DOHH2 (cell line): ENCODE measurements at regions not wholly inside any gene's neighbourhood (a gene's known extent, or its start where the extent isn't known, plus 50 kb on each side); places are given as distances from the start of the nearest gene placed in this dataset.
A peak's percentile ranks its signal among the peaks of the same experiment; 100 is the strongest.

Source experiments
- H3F3A ChIP-seq: fragments of 200-600 bp; sonication (generic), shearing (Covaris generic); 2 replicates; pipeline ENCODE4 v1.6.0; 2016; ENCODE audit warnings: antibody characterized with exemption, mild to moderate bottlenecking; ENCODE audit not compliant: control insufficient read depth, insufficient read depth
- H3K27ac ChIP-seq: fragments of 200-600 bp; sonication (generic); 2 replicates; pipeline ENCODE4 v1.5.1; 2014; ENCODE audit warnings: low read depth, mild to moderate bottlenecking, low read length, moderate library complexity
- H3K27me3 ChIP-seq: fragments of 200-600 bp; sonication (generic); 2 replicates; pipeline ENCODE4 v1.6.1; 2014; ENCODE audit warnings: mild to moderate bottlenecking, low read length, mixed read lengths; ENCODE audit not compliant: control insufficient read depth
- H3K36me3 ChIP-seq: fragments of 200-600 bp; sonication (generic); 2 replicates; pipeline ENCODE4 v1.6.1; 2014; ENCODE audit warnings: mild to moderate bottlenecking, low read length, moderate library complexity, mixed read lengths; ENCODE audit not compliant: control insufficient read depth
- H3K4me1 ChIP-seq: fragments of 200-600 bp; sonication (generic); 2 replicates; pipeline ENCODE4 v1.6.1; 2014; ENCODE audit warnings: mild to moderate bottlenecking, low read length, mixed read lengths; ENCODE audit not compliant: control insufficient read depth
- H3K4me2 ChIP-seq: fragments of 200-600 bp; sonication (generic); 2 replicates; pipeline ENCODE4 v1.6.0; 2014; ENCODE audit warnings: mild to moderate bottlenecking, low read length, moderate library complexity
- H3K4me3 ChIP-seq: fragments of 200-600 bp; sonication (generic); 2 replicates; pipeline ENCODE4 v1.5.1; 2014; ENCODE audit warnings: mild to moderate bottlenecking, low read length, mixed read lengths
- H3K79me2 ChIP-seq: fragments of 200-600 bp; sonication (generic); 2 replicates; pipeline ENCODE4 v1.6.1; 2014; ENCODE audit warnings: mild to moderate bottlenecking, low read length, mixed read lengths; ENCODE audit not compliant: control insufficient read depth
- H3K9me2 ChIP-seq: fragments of 200-600 bp; sonication (generic); replicated peaks from 2 replicates; pipeline ENCODE4 v1.6.1; 2014; ENCODE audit warnings: mild to moderate bottlenecking, low read length, mixed read lengths; ENCODE audit not compliant: control insufficient read depth
- H3K9me3 ChIP-seq: fragments of 200-600 bp; sonication (generic); 2 replicates; pipeline ENCODE4 v1.6.1; 2014; ENCODE audit warnings: antibody characterized with exemption, low read length, mixed read lengths; ENCODE audit not compliant: control insufficient read depth, insufficient read depth
- H4K20me1 ChIP-seq: fragments of 200-600 bp; sonication (generic); 2 replicates; pipeline ENCODE4 v1.6.0; 2014; ENCODE audit warnings: low read depth, mild to moderate bottlenecking, antibody characterized with exemption, low read length, moderate library complexity; ENCODE audit not compliant: control insufficient read depth, insufficient read depth
- EZH2phosphoT487 ChIP-seq: fragments of 200-600 bp; sonication (generic); IDR thresholded peaks from 2 replicates; pipeline ENCODE4 v1.6.1; 2017; ENCODE audit warnings: borderline replicate concordance, mild to moderate bottlenecking, antibody characterized with exemption, low read length, moderate library complexity, mixed read lengths
- TF ChIP-seq, protein P1 (sequence below): fragments of 200-600 bp; sonication (generic); IDR thresholded peaks from one replicate; pipeline ENCODE4 v1.5.1; 2014; ENCODE audit warnings: antibody characterized with exemption, mild to moderate bottlenecking, low read depth, low read length; ENCODE audit not compliant: poor library complexity, severe bottlenecking

DNA sequence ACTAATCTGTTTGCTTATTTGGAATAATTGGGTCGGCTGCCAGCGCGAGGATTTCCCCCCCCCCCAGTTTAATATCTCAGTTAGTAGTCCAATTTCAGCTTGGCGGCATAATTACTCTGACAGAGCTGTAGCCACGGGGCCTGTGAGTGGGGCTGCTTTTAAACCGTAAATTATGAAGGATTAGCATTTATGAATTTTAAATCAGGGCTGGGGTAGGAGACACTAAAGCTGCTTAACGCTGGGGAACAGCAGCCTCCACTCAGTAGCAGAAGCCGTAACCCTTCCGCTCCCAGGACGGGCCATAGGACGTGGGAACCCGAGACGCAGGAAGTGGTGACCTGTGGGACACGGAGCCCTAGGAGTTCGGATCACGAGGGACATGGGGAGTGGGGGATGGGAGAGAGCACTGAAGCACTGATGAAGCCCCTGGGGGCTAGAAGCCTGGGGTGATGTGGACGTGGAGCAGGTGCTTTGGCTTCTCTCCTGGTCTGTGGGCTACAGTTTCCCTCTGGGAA, 66.2 kb upstream of the LMO1 start:
- Histone ChIP-seq H3K9me2 (no peaks in the 10 kb centered on the region), H3K4me1 (no peaks in the 10 kb centered on the region), H3K79me2 (no peaks in the 10 kb centered on the region), H3F3A (no peaks in the 10 kb centered on the region), H3K36me3 (no peaks in the 10 kb centered on the region), H4K20me1 (no peaks in the 10 kb centered on the region), H3K4me2 (no peak overlapping the region), H3K4me3 (no peak overlapping the region), H3K27ac (no peak overlapping the region), H3K9me3 (no peaks in the 10 kb centered on the region), H3K27me3 (no peaks in the 10 kb centered on the region; the same call in 1 of the 2 replicates)
- TF ChIP-seq, protein P1, sequence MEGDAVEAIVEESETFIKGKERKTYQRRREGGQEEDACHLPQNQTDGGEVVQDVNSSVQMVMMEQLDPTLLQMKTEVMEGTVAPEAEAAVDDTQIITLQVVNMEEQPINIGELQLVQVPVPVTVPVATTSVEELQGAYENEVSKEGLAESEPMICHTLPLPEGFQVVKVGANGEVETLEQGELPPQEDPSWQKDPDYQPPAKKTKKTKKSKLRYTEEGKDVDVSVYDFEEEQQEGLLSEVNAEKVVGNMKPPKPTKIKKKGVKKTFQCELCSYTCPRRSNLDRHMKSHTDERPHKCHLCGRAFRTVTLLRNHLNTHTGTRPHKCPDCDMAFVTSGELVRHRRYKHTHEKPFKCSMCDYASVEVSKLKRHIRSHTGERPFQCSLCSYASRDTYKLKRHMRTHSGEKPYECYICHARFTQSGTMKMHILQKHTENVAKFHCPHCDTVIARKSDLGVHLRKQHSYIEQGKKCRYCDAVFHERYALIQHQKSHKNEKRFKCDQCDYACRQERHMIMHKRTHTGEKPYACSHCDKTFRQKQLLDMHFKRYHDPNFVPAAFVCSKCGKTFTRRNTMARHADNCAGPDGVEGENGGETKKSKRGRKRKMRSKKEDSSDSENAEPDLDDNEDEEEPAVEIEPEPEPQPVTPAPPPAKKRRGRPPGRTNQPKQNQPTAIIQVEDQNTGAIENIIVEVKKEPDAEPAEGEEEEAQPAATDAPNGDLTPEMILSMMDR = no peak
- TF ChIP-seq EZH2phosphoT487 = no peak

DNA sequence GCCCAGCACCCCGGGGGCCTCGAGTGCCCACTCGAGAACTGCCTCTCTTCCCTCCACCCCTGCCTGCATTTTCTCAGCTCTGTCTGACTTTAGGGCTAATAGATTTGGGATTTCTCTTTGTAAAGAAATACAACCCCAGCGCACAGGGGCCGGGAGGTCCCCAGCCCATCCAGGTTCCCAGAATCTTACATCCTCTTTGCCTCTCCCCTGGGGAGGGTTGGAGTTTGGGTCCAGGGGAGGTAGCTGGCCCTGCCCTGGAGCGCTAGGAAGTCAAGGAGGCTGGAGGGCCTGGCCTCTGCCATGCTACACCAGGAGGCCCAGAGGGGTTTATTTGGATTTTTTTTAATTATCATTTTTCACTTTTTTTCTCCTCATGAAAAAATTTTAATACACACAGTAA, 65.7 kb upstream of the LMO1 start:
- H3K4me3 ChIP-seq = no peak overlapping the region
- H3K9me2 ChIP-seq = no peaks in the 10 kb centered on the region
- TF ChIP-seq EZH2phosphoT487 = no peak
- TF ChIP-seq, protein P1 = no peak
- H3K9me3 ChIP-seq = no peaks in the 10 kb centered on the region
- no peaks in the 10 kb centered on the region for H3K4me1 ChIP-seq
- no peaks in the 10 kb centered on the region for H3K36me3 ChIP-seq
- no peak overlapping the region for H3K4me2 ChIP-seq
- H3F3A ChIP-seq = no peaks in the 10 kb centered on the region
- H3K79me2 ChIP-seq = no peaks in the 10 kb centered on the region
- H3K27me3 ChIP-seq = no peaks in the 10 kb centered on the region; the same call in 1 of the 2 replicates
- H3K27ac ChIP-seq = no peak overlapping the region
- H4K20me1 ChIP-seq = no peaks in the 10 kb centered on the region

DNA sequence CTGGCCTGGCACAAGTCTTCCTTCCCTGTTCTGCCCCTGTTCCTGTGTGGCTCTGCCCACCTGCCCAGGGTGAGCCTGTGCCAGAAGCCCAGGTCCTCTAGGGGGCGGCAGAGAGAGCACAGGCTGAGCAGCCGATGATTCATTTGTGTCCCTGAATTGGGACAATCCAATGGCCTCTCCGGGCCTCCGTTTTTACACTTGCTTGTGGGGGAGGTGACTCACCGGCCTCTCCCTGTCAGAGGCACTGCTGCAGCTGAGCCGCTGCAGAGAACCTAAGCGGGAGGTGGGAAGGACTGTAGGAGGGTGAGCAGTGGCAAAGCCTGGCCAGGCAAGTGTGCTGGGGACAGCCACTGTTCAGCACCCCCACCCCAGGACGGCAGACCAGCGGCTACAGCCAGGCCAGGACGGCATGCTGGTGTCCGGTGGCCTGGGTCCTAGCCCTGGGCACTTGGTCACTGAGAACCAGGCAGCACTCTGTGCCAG, 65.2 kb upstream of the LMO1 start:
- H3K4me2 ChIP-seq = no peak overlapping the region
- no peak for TF ChIP-seq EZH2phosphoT487
- TF ChIP-seq, protein P1 = peak; percentile 96

More for the DNA sequence above, 65.2 kb upstream of the LMO1 start:
- H3K9me3 ChIP-seq = no peaks in the 10 kb centered on the region
- no peaks in the 10 kb centered on the region for H3K9me2 ChIP-seq
- H3K79me2 ChIP-seq = no peaks in the 10 kb centered on the region
- H3K27me3 ChIP-seq = no peaks in the 10 kb centered on the region; the same call in 1 of the 2 replicates
- no peak overlapping the region for H3K27ac ChIP-seq
- no peaks in the 10 kb centered on the region for H3F3A ChIP-seq
- H3K36me3 ChIP-seq = no peaks in the 10 kb centered on the region
- H3K4me1 ChIP-seq = no peaks in the 10 kb centered on the region
- no peak overlapping the region for H3K4me3 ChIP-seq
- no peaks in the 10 kb centered on the region for H4K20me1 ChIP-seq
